ENCODE measurements at regions not wholly inside any gene's neighbourhood (a gene's known extent, or its start where the extent isn't known, plus 50 kb on each side); places are given as distances from the start of the nearest gene placed in this dataset.
A peak's percentile ranks its signal among the peaks of the same experiment; 100 is the strongest.

DNA sequence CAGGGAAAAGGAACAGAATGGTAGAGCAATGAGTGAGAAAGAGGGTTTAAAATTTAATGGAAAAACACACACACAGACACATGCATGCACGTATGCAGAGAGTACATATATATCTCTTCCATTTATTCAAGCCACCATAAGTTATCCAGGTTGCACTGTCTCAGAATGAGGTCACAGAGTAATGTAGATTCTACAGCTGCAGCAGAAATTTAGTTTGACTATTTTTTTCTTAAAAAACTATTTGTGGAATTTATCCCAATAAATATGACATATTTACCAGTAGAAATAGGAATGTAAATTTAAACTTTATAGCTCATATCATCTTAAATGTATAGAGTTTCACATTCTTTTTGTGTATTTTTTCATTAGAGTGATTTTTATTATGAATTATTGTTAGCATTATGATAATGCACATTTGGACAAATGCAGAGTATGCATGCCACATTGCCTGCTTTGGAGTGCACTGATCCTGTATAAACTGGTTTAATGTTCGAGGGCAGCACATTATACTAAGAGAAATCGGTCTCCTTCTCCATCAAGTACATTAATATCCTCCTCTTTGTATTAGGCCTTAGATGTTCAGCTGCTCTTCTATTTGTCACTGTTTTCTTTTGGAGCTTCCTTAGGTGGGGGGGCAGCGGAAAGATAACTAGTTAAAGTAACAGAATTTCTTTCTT is 216.3 kb upstream of the TARS1 start:
- ATAC-seq = no peak

DNA sequence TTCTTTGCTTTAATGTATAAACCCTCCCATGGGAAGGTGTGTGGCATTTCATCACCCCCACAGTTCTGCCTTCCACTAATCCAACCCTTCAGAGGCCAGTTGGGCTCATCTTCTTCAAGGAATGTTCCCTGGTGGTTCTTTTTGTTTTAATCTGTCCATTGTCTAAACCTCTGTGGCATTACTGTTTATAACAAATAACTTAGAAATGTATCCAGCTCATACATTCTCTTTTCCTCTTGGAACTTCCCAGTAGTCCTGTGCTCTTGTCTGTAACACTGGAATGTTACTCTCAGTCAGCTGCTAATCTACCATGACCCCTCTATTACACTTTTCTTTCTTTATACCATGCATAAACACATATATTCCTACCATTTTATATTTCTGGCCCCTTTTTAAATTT is 213.5 kb upstream of the TARS1 start:
- intact Hi-C loops (cut with DNase I) = no loop called here
- no peak for ATAC-seq
- DNase-seq (ENCODE audit: low spot score) = no peak

More for the DNA sequence above, 216.3 kb upstream of the TARS1 start:
- intact Hi-C loops (cut with DNase I) = no loop called here
- no peak for DNase-seq (ENCODE audit: low spot score)

DNA sequence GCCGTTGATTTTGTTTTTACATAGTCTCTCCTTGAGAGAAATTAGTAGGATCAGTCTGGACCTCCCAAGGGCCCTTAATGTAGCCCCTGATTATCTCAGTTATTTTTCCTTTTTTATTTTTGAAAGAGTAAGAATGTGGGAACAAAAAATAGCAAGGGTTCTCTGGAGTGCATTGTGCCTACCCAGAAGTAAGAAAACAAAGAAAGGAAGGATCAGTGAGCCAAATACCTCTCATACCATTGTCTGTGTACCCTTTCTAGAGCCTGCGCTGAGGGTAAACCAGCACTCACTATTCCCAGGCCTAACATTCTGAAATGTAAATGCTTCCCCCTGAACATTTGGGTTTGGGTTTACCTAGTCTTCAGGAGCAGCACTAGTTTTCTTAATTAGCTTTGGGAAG is 213.0 kb upstream of the TARS1 start:
- DNase-seq (ENCODE audit: low spot score) = no peak
- intact Hi-C loops (cut with DNase I) = no loop called here
- ATAC-seq = no peak

DNA sequence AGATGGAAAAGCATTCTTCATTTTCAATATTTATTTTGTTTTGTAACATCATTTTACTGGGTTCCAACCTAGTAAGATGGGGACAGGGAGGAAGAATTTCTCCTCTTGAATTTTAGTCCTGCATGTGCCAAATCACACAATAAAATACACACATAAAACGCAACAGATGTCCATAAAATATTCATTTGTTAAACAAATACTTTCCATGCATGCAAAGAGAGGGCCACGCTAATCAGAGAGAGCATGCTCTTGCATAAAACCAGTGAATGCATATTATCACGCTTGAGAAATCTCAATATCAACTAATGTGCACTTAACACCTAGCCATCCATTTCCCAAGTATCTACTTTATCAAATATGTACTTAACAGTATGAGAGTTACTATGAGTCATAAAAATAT is 212.6 kb upstream of the TARS1 start:
- intact Hi-C loops (cut with DNase I) = no loop called here

DNA sequence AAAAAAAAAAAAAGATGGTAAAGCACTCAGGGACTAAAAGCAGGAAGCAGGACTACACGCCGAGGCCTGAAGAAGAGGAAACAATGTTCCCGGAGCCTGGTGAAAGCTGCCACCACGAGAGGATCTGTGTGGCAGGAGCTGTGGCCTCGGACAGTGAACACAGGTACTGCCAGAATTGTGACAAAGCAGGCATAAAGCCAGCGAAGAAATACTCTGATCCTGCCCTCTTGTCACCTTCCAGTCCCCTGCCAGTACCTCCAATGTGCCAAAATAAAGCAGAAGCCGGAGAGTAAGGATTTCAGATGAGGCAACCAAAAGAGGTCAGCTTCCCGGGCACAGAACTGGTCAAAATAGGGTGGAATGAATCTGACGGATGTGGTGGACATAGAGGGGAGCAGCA is 211.5 kb upstream of the TARS1 start:
- DNase-seq (ENCODE audit: low spot score) (no peak), ATAC-seq (no peak)
- intact Hi-C loops (cut with DNase I) = no loop called here

More for the DNA sequence above, 212.6 kb upstream of the TARS1 start:
- no peak for DNase-seq (ENCODE audit: low spot score)
- ATAC-seq = no peak

DNA sequence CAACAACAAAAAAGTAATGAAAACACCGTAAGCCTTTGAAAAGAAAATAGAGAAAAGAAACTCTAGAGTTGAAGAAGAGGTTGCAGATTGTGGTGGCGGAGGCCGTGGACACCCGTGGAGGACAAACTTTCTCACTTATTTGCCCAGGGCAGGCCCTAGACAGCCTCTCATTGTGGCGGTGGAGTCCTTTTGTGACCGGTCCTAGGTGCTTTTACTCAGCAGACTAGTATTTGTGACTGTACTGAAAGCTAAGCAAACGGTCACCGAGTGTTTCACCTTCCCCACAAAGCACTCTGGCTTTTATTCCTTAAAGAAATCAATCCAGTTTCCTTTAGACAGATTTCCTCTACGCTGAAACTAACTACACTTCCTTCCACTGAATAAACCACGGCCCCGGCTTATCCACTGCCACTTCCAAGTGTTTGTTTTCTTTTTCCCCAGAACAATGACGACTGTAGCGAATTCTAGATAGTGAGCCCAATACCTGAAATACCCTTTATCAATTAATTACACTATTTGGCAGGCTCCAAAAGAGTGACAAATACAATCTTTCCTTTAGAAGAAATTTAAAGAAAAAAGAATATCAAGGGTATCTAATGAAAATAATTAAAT is 210.2 kb upstream of the TARS1 start:
- intact Hi-C loops (cut with DNase I) = no loop called here
- no peak for ATAC-seq
- DNase-seq (ENCODE audit: low spot score) = no peak

DNA sequence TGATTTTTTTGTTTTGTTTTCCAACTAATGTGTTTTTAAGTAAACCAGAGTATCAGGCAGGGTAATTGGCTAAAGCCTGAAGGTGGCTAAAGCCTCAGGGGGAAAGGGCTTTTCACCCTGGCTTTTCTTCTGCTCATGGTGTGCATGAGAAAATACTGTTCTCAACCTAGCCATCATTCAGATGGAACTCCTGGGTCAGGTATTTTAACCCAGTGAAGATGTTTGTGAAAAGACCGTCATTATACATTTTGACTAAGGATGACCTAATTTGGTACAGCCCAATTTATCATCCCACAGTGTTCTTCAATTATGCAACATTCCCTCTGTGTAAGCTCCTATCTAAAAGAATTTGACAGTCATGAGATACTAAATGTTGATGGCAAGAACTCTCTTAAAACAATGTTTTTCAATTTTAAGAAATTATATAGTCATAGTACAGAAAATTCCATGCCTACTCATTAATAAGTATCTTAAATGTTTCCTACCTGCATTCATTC is 209.5 kb upstream of the TARS1 start:
- ATAC-seq (no peak), DNase-seq (ENCODE audit: low spot score) (no peak)
- intact Hi-C loops (cut with DNase I) = no loop called here

DNA sequence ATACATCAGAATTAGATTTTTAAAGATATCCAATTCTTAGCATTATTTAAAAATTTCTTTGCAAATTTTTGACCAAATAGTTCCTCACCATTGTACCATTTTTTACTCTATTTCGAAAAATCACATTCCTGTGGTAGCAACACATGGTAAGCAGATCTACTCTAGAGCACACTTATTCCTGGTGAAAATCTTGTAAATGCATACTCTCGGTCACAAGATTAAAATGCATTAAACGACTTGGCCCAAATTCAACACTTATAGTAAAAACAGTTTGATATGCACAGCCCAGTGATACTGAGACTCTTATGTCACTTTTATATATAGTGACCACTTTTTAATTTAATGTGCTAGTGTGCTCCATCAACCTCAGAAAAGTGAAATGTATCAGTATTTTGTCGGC is 208.8 kb upstream of the TARS1 start:
- DNase-seq (ENCODE audit: low spot score) (no peak), ATAC-seq (no peak)
- intact Hi-C loops (cut with DNase I) = no loop called here

DNA sequence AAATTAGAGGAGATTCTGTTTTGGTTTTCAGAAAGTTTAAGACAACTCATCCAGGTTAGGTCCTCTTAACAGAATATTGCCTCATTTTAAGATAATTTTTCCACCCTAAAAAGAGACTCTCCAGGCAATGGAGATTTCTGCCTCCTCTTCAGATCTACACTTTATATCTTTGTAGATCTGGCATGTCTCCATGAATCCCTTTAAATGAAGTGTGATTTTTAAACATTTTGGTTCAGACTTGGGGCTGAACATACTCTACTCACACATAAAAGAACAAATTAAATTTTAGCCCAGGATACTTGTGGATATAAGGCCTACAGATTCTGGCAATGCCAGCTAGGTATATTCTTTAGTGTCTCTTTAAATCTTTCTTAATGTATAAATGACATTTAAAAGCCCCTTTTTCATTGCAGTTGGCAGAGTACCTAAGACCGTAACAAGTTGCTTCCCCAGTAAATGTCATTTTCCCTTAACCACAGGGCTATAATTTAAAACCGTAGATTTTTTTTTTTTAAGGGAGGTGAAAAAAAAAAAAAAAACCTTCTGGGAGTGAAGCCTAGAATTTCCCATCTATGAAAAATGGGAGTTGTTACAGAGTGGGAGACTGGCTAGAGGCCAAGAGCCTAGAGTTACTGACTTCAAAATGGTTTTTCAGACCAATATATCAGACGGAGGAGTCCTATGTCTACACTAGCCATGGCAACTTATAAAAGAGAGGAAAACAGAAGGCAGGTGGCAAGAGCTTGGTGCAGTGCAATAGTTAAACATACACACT is 207.8 kb upstream of the TARS1 start:
- ATAC-seq (no peak), DNase-seq (ENCODE audit: low spot score) (no peak)
- intact Hi-C loops (cut with DNase I) = no loop called here

DNA sequence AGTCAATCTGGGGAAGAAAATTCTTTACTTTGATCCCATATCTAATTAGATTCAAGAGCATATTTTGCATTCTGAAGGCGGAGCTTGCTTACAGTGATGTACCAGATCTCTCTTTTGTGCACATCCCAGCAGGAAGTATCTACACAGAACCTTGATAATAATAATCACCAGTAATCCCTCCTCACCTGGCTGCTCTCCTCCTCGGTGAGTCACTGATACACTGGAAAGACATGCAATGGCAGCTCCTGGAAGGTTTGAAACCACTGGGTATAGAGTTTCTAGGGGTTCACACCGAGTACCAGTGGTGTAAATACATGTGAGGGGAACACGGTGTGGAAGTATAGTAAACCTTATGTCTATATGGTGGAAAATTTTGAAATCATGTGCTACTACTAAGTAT is 205.5 kb upstream of the TARS1 start:
- ATAC-seq (no peak), DNase-seq (ENCODE audit: low spot score) (no peak)
- intact Hi-C loops (cut with DNase I) = no loop called here

DNA sequence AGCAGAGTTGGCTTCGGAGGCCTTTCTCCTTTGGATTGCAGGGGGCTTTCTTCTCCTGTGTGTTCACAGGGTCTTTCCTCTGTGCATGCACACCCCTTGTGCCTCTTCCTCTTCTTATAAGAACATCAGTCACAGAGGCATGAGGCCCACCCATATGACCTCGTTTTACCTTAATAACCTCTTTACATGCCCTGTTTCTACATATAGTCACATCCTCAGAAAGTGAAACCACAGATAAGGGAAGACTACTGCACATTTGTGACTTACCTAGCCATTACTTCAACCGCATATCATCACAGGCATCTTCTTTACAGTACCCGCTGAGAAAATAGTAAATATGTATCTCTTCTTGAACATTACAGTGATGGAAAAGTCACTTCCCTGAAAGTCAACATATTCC is 204.9 kb upstream of the TARS1 start:
- ATAC-seq = no peak
- intact Hi-C loops (cut with DNase I) = no loop called here
- no peak for DNase-seq (ENCODE audit: low spot score)

DNA sequence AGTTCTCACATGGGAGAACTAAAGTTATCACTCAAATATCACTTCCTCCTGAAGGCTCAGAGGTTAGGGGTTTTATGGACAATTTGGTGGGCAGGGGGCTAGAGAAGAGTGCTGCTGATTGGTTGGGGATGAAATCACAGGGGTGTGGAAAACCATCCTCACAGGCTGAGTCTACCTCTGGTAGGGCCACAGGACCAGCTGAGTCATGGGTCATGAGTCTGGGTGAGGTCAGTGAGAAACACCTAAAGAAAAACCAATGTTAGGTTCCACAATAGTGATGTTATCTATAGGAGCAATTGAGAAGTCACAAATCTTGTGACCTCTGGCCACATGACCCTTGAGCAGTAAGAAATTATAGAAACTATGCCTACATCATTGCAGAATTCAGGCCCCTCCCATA is 203.3 kb upstream of the TARS1 start:
- no peak for DNase-seq (ENCODE audit: low spot score)
- ATAC-seq = no peak
- intact Hi-C loops (cut with DNase I) = no loop called here

DNA sequence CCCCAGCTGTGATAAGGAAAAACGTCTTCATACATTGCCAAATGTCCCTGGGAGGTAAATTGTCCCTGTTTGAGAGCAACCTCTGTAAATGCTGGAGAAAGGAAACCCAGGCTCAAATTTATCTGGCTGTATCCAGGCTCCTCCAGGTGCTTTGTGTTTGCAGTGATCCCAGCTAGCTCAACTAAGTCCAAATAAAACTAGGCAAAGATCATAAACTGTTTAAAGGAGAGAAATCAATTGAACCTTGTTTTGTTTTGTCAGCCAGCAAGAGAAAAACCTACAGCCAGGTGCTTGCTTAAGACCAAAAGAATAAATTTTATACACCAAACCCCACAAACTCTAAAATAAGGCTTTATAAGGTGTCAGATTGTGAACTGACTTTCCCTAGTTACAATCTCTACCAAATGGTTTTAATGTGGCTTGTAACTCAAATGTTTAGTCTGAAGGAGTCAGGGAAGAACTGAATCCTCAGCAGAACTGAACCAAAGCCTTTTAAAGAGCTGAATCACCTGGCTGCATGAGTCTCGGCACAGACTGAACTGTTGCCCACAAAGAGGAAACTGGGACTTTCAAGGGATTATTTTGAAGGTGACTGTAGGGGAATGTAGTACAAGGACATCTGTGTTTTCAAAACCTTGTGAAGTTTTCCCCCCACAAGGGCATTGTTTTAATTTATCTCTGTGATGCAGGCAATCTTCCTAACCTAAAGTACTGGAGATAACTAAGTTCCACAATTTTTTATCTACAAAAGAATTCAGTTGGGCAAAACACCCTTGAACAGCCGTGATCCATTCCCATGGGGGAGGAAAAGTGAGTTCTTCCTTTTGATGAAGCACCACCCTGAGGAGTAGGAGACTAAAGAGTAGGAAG is 201.7 kb upstream of the TARS1 start:
- ATAC-seq (no peak), DNase-seq (ENCODE audit: low spot score) (no peak)
- intact Hi-C loops (cut with DNase I) = no loop called here

DNA sequence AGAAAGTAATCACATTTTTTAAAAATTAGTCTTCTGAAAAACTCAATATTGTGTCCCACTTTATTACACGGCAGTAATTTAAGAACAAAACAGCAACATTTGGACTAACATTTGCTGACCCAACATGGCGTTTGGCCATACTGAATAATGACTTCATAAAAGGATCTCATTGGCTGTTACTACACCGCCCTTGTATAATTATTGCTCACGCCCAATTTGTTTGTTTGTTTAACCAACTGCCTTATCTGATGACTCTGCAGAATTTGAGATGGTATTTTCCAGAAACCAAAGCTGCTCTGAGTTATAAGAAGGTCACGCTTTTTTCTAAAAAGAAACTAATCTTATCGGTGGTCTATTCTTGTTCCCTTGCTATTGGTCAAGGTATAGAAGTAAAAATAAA is 200.2 kb upstream of the TARS1 start:
- intact Hi-C loops (cut with DNase I) = no loop called here
- ATAC-seq (no peak), DNase-seq (ENCODE audit: low spot score) (no peak)

DNA sequence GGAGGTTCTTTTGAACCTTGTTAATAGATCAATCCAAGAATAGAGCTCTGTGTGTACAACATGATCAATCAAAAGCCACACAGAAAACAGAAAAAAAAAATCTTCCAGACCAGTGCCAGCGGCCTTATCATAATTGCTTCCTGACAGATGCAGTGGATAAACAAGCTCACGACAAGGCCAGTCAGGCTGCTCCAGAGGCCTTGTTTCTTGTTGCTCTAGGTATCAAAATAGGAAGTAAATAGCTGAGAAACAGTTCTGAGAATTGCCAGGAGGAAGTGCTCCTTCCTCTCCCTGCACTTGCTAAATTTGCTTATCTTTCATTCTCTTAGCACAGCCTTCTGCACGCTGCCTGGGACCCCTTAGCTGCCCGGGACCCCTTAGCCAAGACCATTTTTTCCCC is 199.0 kb upstream of the TARS1 start:
- intact Hi-C loops (cut with DNase I) = no loop called here
- no peak for DNase-seq (ENCODE audit: low spot score)

DNA sequence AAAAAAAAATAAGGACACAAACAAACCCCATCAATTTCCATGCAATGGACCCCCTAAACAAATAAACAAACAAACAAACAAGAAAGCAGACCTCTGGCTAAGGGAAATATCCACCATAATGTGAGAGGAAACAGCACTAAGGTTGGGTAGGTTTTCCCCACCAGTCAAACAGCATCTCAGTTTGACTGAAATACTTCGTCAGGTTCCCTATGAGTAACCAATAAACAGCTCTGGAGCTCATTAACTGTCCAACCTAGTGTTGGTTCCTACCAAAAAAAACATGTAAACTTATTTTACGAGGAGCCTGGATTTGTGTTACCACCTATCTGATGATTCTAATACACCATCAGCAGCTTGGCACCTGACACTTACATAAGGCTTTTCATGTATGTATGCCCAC is 198.5 kb upstream of the TARS1 start:
- no peak for DNase-seq (ENCODE audit: low spot score)
- intact Hi-C loops (cut with DNase I) = no loop called here
- no peak for ATAC-seq

More for the DNA sequence above, 199.0 kb upstream of the TARS1 start:
- peak; percentile 56 for ATAC-seq

DNA sequence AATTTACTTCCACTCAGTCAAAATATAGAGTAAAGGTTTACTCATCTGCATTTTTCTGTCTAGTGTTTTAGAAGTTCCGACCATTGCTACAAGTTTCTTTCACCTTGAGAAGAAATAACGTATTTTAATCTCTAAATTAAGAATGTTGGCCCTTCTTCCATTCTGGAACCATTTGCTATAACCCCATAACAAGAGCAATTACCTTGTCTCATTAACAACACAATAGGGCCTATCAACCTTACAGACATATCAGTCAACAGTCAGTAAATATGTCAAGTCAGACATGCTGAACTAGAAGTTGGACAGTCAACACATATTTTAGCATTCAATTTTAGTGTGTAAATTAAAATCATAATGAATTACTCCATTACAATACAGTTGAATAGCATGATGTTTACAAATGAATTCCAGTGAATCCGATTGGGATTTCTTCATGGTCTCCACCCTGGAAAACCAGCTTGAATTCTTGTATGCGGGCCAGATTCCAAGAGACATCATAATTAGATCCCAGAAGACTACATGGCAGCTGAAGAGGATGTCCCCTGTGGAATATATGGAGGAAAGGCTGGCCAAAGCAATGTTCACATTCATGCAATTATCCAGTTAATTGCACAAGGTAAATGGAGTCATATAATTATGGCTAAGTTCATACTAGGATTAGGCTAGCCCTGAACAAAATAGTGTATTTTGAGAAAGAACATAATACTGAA is 196.2 kb upstream of the TARS1 start:
- ATAC-seq = peak; percentile 28
- no peak for DNase-seq (ENCODE audit: low spot score)
- intact Hi-C loops (cut with DNase I) = no loop called here

DNA sequence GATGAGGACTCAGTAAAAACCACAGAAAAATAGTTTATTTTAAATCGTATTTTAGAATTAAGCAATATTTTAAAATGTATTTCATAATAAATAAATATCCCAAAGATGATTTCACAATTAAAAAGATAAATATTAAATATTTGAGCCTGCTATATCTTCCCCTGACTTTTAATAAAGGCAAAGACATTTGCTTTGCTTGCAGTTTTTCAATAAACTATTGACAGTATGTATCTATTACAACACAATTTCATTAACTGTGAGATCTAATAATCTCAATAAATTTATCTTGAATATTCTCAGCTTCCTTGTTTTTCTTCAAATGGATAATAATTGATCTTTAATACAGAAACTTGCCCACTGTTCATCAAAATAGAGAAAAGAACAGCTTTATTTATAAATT is 186.2 kb upstream of the TARS1 start:
- no peak for DNase-seq (ENCODE audit: low spot score)
- no peak for ATAC-seq
- intact Hi-C loops (cut with DNase I) = no loop called here
